Stimulated activated naive CD4-positive, alpha-beta T cell treated with Interleukin-2 at 50 U/mL for 16 hours (primary cell): ENCODE measurements at regions not wholly inside any gene's neighbourhood (a gene's known extent, or its start where the extent isn't known, plus 50 kb on each side); places are given as distances from the start of the nearest gene placed in this dataset.

ENCODE experiments used
- DNase-seq: peaks from one replicate; lab custom pipeline; 2025; lab: John Stamatoyannopoulos, UW

GRCh38 chr17:79521225-79521624 is 89.6 kb downstream of the RBFOX3 start:
- DNase-seq: no peak

- no peak for DNase-seq
These were observed 90.4 kb downstream of the RBFOX3 start for GRCh38 chr17:79520167-79521165.

GRCh38 chr17:79519601-79520000 is 91.2 kb downstream of the RBFOX3 start:
- DNase-seq: no peak

GRCh38 chr17:79518585-79519523 is 92.0 kb downstream of the RBFOX3 start:
- no peak for DNase-seq

- no peak for DNase-seq
These were observed 92.8 kb downstream of the RBFOX3 start for GRCh38 chr17:79517827-79518584.

GRCh38 chr17:79515646-79516571 is 94.9 kb downstream of the RBFOX3 start:
- DNase-seq: no peak

- no peak for DNase-seq
These were observed 95.7 kb downstream of the RBFOX3 start for GRCh38 chr17:79515110-79515509.

GRCh38 chr17:79513820-79514535 is 96.9 kb downstream of the RBFOX3 start:
- DNase-seq: no peak

GRCh38 chr17:79513206-79513605 is 97.6 kb downstream of the RBFOX3 start:
- DNase-seq: no peak

GRCh38 chr17:79511471-79511870 is 99.4 kb downstream of the RBFOX3 start:
- no peak for DNase-seq

GRCh38 chr17:79510071-79510470 is 100.8 kb downstream of the RBFOX3 start:
- no peak for DNase-seq

GRCh38 chr17:79509490-79509889 is 101.4 kb downstream of the RBFOX3 start:
- DNase-seq: no peak

GRCh38 chr17:79509008-79509407 is 101.8 kb downstream of the RBFOX3 start:
- DNase-seq: no peak

- no peak for DNase-seq
These were observed 102.5 kb downstream of the RBFOX3 start for GRCh38 chr17:79508291-79508716.

- DNase-seq: no peak
These were observed 103.9 kb downstream of the RBFOX3 start for GRCh38 chr17:79506955-79507354.

- DNase-seq: no peak
These were observed 104.5 kb downstream of the RBFOX3 start for GRCh38 chr17:79506150-79506870.

GRCh38 chr17:79505199-79505598 is 105.7 kb downstream of the RBFOX3 start:
- DNase-seq: no peak

GRCh38 chr17:79504181-79504605 is 106.7 kb downstream of the RBFOX3 start:
- DNase-seq: no peak

GRCh38 chr17:79503126-79503839 is 107.6 kb downstream of the RBFOX3 start:
- no peak for DNase-seq
